MCF 10A (cell line): ENCODE measurements at regions not wholly inside any gene's neighbourhood (a gene's known extent, or its start where the extent isn't known, plus 50 kb on each side); places are given as distances from the start of the nearest gene placed in this dataset.
A peak's percentile ranks its signal among the peaks of the same experiment; 100 is the strongest.
"Not testable (repeated sequence)": the region's sequence is repeated elsewhere in the genome, so short reads cannot be mapped to it uniquely, and the experiment has no call there.

Source experiments
- BruUV-seq: library from RNA; stranded (reverse); fragments of 400-500 nt; replicated peaks from 2 replicates; lab custom pipeline; 2021; lab: Mats Ljungman, UMichigan
- CTCF ChIA-PET: fragments of 300-600 bp; sonication (Branson Sonifier 250); formaldehyde crosslinking; extraction: SDS; loops from one replicate; lab custom pipeline; 2021; ENCODE audit warnings: antibody characterized with exemption, inconsistent platforms; lab: Yijun Ruan, JAX
- POLR2A ChIA-PET: fragments of 300-600, 350-650 bp; sonication (Branson Sonifier 250); formaldehyde crosslinking; extraction: SDS; loops from one replicate; lab custom pipeline; 2020; ENCODE audit warnings: antibody characterized with exemption, inconsistent platforms; lab: Yijun Ruan, JAX
- DNase-seq: peaks from one replicate; pipeline ENCODE4 v3.0.0-alpha.2; 2018; ENCODE audit not compliant: unreplicated experiment
- H3K27ac Mint-ChIP-seq: one replicate; pipeline ENCODE4 v1.8.0; 2022; ENCODE audit warnings: mild to moderate bottlenecking, low read depth, mixed read lengths; ENCODE audit not compliant: unreplicated experiment
- H3K27me3 Mint-ChIP-seq: one replicate; pipeline ENCODE4 v1.8.0; 2022; ENCODE audit warnings: mixed read lengths; ENCODE audit not compliant: insufficient read depth, unreplicated experiment
- H3K36me3 Mint-ChIP-seq: one replicate; pipeline ENCODE4 v1.8.0; 2022; ENCODE audit warnings: mild to moderate bottlenecking, moderate library complexity, mixed read lengths; ENCODE audit not compliant: insufficient read depth, unreplicated experiment
- H3K4me1 Mint-ChIP-seq: one replicate; pipeline ENCODE4 v1.8.0; 2022; ENCODE audit warnings: mixed read lengths; ENCODE audit not compliant: insufficient read depth, unreplicated experiment
- H3K4me3 Mint-ChIP-seq: one replicate; pipeline ENCODE4 v1.8.0; 2022; ENCODE audit warnings: mild to moderate bottlenecking, moderate library complexity, mixed read lengths; ENCODE audit not compliant: unreplicated experiment
- H3K9me3 Mint-ChIP-seq: one replicate; pipeline ENCODE4 v1.8.0; 2022; ENCODE audit warnings: mixed read lengths; ENCODE audit not compliant: unreplicated experiment
- intact Hi-C: fragments of 100-400 bp; cut with micrococcal nuclease; formaldehyde crosslinking; loops from 2 replicates; pipeline ENCODE4 v1.14.1; 2022
- TF ChIP-seq, protein P1 (sequence below): fragments of 200-600 bp; IDR thresholded peaks from one replicate; pipeline ENCODE4 v1.8.0; 2022; ENCODE audit warnings: antibody characterized with exemption, mild to moderate bottlenecking; ENCODE audit not compliant: unreplicated experiment

DNA sequence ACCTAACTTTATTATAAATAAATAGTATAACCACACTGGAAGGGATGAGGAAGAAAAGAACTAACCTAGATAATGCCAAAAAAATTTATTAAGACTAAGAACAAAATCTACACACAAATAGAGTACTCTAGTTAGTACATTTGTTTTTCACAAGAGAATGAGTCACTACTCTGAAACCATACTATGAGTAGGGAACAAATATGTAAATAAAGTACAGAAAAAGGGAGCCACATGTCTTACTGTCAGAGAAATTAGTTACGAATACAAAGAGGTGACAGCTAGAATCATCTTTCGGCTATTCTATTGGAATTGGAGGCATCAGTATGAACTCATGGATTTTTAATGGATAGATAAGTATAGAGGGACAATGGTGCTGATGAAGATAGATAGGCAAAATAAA, 150.5 kb downstream of the COPS8 start:
- ChIA-PET POLR2A (interaction anchor here (0.5 to 2.1 kb wide), 8 partner anchors 8 to 151 kb away, joined by 3 to 7 read pairs (median 4); partner anchors contain the start of gene COPS8), CTCF (interaction anchor here (1.6 kb wide), 1 partner anchor 174 kb away, joined by 5 read pairs; no protein-coding TSS in a partner anchor)
- Mint-ChIP-seq H3K27me3 (no peaks in the 10 kb centered on the region), H3K4me3 (no peak overlapping the region), H3K36me3 (no peaks in the 10 kb centered on the region), H3K27ac (peak overlapping the region; percentile 83), H3K9me3 (peaks cover 13% of the 10 kb centered on the region), H3K4me1 (peaks cover 40% of the 10 kb centered on the region)
- DNase-seq = peak; percentile 43
- BruUV-seq = no TSS peak
- intact Hi-C loops = no loop called here
- TF ChIP-seq, protein P1, sequence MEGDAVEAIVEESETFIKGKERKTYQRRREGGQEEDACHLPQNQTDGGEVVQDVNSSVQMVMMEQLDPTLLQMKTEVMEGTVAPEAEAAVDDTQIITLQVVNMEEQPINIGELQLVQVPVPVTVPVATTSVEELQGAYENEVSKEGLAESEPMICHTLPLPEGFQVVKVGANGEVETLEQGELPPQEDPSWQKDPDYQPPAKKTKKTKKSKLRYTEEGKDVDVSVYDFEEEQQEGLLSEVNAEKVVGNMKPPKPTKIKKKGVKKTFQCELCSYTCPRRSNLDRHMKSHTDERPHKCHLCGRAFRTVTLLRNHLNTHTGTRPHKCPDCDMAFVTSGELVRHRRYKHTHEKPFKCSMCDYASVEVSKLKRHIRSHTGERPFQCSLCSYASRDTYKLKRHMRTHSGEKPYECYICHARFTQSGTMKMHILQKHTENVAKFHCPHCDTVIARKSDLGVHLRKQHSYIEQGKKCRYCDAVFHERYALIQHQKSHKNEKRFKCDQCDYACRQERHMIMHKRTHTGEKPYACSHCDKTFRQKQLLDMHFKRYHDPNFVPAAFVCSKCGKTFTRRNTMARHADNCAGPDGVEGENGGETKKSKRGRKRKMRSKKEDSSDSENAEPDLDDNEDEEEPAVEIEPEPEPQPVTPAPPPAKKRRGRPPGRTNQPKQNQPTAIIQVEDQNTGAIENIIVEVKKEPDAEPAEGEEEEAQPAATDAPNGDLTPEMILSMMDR = no peak

DNA sequence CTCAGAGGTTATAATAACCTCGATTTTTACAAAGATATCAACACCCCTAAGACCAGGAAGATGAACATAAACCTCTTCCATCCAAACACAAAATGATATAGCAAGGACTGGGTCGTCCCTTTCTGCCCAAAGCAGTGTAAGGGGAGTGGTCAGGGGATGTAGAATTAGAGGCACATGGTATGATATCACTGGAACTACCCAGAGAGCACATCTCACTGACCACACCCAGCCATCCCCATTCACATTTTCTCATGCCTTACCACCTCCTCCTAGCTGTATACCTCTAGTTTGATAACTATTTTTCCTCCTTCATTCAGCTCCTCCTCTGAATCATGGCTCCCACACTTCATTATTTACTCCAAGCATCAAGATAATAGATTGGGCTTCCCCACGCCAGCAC, 152.6 kb downstream of the COPS8 start:
- intact Hi-C loops = no loop called here
- ChIA-PET CTCF (no interaction called here), POLR2A (no interaction called here)
- no TSS peak for BruUV-seq
- Mint-ChIP-seq H3K4me1 (peaks cover 46% of the 10 kb centered on the region), H3K27ac (peak overlapping the region; percentile 60), H3K9me3 (peaks cover 10% of the 10 kb centered on the region), H3K4me3 (no peak overlapping the region), H3K36me3 (no peaks in the 10 kb centered on the region), H3K27me3 (no peaks in the 10 kb centered on the region)
- TF ChIP-seq, protein P1 = no peak
- no peak for DNase-seq

DNA sequence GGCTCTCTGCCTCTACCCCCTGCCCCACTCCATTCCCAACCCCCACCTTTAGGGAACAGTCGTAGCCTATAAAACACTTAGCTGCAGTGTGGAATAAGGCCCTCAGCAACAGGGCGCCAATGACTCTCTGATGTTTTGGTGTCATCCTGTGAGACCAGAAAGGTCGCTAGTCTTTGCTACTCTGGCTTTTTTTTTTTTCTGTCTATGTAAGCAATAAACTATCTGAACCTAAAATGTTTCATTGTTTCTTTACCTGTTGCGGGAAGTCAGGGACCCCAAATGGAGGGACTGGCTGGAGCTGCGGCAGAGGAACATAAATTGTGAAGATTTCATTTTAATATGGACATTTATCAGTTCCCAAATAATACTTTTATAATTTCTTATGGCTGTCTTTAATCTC, 154.6 kb downstream of the COPS8 start:
- CTCF ChIA-PET = no interaction called here
- TF ChIP-seq, protein P1 = no peak
- no peak overlapping the region for H3K27ac Mint-ChIP-seq

DNA sequence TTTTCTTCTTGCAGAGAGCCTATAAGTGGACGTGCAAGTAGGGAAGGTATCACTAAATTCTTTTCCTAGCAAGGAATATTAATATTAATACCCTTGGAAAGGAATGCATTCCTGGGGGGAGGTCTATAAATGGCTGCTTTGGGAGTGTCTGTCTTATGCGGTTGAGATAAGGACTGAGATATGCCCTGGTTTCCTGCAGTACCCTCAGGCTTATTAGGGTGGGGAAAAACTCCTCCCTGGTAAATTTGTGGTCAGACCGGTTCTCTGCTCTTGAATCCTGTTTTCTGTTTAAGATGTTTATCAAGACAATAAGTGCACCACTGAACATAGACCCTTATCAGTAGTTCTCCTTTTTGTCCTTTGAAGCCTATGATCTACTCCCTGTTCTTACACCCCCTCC, 155.2 kb downstream of the COPS8 start:
- peaks cover 45% of the 10 kb centered on the region for H3K4me1 Mint-ChIP-seq
- CTCF ChIA-PET, H3K4me3 Mint-ChIP-seq, intact Hi-C loops, H3K36me3 Mint-ChIP-seq, BruUV-seq, DNase-seq, POLR2A ChIA-PET, H3K27me3 Mint-ChIP-seq, H3K27ac Mint-ChIP-seq: not testable (repeated sequence)
- peaks cover 14% of the 10 kb centered on the region for H3K9me3 Mint-ChIP-seq

More for the DNA sequence above, 154.6 kb downstream of the COPS8 start:
- H3K9me3 Mint-ChIP-seq = peaks cover 14% of the 10 kb centered on the region
- intact Hi-C loops = no loop called here
- POLR2A ChIA-PET = interaction anchor here (0.5 to 0.7 kb wide), 2 partner anchors 38 to 81 kb away, joined by 3 read pairs; no protein-coding TSS in a partner anchor
- peaks cover 6% of the 10 kb centered on the region for H3K36me3 Mint-ChIP-seq
- no peak for DNase-seq
- H3K4me1 Mint-ChIP-seq = peaks cover 45% of the 10 kb centered on the region
- no peak overlapping the region for H3K4me3 Mint-ChIP-seq
- H3K27me3 Mint-ChIP-seq = no peaks in the 10 kb centered on the region
- no TSS peak for BruUV-seq
